GM18511 (cell line): ENCODE measurements at regions not wholly inside any gene's neighbourhood (a gene's known extent, or its start where the extent isn't known, plus 50 kb on each side); places are given as distances from the start of the nearest gene placed in this dataset.

ENCODE experiments used
- ATAC-seq: cut with Tn5 transposase; IDR thresholded peaks from one replicate; pipeline ENCODE4 v1.9.1; 2021; ENCODE audit warnings: mild to moderate bottlenecking, moderate library complexity; ENCODE audit not compliant: unreplicated experiment

GRCh38 chr21:27268290-27268689 lies 301.4 kb upstream of the ADAMTS5 start:
- no peak for ATAC-seq

DNA sequence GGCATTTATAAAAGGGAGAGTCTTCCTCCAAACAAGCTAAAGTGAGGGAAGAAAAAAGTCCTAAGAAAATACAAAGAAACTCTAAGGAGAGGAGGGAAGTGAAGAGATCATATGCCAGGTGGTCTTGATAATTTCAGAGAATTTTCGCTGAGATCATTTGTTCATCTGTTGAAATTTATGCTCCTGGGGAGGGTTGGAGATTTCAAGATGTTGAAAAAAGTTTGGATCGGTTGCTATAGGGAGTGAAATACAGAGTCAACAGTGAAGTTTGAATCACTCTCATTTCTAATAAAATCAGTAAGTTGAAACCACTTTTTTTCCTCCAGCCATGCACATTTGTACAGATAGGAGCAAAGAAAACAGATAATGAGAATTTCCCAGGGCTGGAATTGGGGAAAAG lies 299.1 kb upstream of the ADAMTS5 start:
- no peak for ATAC-seq

GRCh38 chr21:27265492-27265891 lies 298.6 kb upstream of the ADAMTS5 start:
- no peak for ATAC-seq

DNA sequence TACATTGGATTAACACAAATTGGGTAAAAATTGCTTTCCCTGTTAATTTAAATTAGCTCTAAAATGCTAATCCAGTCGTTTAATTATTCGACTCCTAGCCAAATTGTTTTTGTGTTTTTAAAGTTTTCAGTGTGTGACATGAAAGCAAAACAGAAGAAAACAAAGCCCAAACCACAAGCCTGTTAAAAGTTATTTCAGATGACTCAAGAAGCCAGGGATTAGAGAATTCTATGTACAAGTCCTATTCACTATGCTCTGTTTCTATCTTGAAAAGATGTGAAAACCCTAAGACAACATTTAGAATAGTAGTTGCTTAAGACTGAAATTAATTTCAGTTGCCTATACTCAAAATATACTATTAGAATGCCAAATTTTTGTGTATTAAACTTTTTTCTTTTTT lies 294.8 kb upstream of the ADAMTS5 start:
- no peak for ATAC-seq

DNA sequence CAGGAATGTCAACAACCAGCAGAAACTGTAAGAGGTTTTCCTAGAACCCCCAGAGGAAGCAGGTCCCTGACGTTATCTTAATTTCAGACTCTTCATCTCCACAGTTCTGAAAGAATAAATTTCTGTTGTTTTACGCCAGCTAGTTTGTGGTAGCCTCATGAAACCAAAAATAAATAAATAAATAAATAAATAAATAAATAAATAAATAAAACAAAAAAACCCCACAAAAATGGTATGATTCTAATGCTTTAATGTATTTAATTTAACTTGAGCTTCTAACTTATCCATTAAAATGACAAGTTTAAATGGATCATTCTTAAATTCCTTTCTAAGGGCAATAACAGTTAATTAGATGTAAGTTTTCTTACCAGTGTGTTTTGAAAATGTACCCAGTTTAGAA lies 293.8 kb upstream of the ADAMTS5 start:
- no peak for ATAC-seq

GRCh38 chr21:27258742-27259448 lies 292.0 kb upstream of the ADAMTS5 start:
- ATAC-seq: no peak

- ATAC-seq: no peak
These were observed 291.1 kb upstream of the ADAMTS5 start for GRCh38 chr21:27257908-27258556.

DNA sequence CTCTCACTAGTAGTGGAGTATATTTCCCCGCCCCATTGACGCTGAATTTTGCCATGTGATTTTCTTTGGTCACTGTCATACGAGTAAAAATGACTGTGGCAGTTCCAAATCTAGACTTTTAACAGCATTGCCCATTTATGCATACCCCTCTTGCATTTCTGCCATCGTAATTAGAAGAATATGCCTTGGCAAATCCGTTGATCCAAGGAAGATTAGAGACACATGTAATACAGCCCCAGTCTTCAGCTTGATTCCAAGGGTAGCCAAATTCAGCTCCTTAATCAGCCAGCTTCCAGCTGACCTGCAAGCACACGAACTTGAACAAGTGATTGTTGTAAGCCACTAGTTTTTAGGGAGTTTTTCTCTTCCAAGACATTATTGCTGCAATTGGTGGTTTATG lies 290.3 kb upstream of the ADAMTS5 start:
- ATAC-seq: no peak

DNA sequence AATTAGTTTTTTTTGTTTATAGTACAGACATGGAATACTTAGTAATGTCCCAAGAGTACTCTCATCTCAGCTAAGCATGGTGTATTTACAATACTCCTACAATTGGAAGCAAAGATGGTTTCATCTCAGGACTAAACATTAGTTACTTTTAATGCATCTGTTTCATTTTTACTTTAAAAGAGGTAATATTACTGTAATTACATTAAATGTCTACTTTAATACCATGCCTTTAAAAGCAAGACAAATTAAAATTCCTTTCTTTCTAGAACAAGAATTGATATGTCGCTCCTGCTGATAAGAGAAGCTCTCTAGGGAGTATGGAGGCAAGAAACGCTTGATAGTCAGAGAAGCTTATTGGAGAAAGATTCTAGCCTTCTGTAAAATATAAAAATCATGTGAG lies 284.9 kb upstream of the ADAMTS5 start:
- no peak for ATAC-seq

- no peak for ATAC-seq
These were observed 283.5 kb upstream of the ADAMTS5 start for GRCh38 chr21:27250366-27250765.

DNA sequence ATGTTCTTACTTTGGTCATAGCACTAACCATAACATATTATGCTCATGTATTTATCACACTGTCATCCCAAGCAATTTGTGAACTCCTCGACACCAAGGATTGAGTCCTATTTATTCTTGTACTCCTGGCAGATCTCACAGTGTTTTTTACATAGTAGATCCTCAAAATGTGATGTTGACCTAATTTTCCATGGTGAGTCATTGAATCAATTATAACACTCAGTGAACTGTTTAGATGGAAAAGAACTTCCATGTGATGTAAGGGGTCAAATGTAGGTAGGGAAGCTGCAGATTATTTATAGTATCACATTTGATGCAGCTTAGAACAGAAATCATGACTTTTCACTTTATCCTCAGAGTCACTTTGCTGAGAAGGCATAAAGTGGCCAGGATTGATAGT lies 281.9 kb upstream of the ADAMTS5 start:
- ATAC-seq: no peak

DNA sequence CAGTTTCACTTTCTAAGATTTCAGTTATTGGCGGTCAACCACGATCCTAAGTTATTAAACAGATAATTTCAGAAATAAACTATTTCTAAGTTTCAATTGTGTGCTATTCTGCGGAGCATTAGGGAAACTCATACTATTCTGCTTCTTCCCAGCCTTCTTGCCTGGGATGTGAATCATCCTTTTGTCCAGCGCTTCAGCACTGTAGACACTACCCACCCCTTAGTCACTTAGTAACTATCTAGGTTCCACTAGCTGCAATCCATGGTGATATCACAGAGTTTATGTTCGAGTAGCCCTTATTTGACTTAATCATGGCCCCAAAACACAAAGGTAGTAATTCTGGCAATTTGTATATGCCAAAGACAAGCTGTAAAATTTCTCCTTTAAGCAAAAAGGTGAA lies 279.9 kb upstream of the ADAMTS5 start:
- ATAC-seq: no peak

GRCh38 chr21:27244776-27245175 lies 277.9 kb upstream of the ADAMTS5 start:
- no peak for ATAC-seq

DNA sequence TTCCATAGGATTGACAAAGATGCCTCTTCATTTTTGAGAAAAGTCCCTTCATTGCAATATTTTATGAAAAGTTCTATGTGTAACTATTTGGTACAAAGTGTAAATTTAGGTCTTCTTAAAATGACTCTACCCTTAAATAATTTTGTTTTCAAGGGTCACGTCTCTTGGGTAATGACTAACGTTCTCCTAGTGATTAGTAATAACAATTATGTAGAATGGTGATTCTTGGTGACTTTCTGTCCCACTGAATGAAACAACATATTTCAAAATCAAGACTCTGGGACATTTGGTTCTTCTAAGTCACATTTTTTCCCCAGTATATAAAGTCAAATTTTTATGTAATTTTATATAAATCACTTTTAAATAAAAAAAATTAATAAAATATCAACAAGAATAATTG lies 277.5 kb upstream of the ADAMTS5 start:
- no peak for ATAC-seq

DNA sequence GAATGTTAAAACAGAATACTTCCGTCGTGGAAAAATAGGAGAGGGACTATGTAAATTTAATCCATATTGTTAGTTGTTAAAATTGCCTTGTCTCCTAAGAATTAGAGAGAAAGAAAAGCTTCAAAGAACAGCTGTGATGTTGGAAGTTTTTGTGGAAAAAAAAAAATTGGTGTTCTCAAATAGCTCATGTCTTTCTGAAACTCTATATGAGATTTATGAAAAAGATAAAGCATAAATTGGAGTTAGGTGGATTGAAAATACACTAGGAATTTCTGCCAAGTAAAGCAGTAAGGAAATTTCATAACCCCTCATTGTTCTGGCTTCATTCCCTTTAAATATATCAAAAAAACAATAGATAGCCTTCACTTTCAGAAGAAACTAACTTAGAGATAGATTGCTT lies 274.0 kb upstream of the ADAMTS5 start:
- no peak for ATAC-seq

DNA sequence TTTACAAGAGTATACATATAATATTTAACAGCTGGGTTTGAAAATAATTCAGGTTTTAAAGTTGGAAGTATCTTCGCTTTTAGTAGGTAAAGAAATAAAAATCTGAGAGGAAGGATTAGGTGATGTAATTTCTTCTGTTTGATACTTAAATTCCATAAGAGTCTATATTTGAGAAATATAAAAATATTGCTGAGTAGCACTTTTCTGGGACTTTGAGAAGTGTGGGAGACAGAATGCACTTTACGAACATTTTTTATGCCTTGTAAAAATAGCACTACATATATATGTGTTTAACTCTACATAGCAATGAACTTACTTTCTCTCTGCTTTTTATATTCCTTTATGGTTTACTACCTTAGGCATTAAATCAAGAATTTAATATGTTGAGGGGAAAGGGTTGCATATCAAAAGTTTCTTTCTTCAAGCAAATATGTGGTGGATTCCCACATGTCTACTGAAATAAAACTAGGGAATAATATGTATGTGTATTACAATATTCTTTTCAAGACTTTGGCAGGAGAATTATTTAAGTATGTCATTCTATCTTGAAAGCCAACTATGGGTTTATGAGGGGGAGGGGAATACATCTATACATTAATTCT lies 266.7 kb upstream of the ADAMTS5 start:
- no peak for ATAC-seq

GRCh38 chr21:27225940-27226339 lies 259.1 kb upstream of the ADAMTS5 start:
- ATAC-seq: no peak

GRCh38 chr21:27225151-27225550 lies 258.3 kb upstream of the ADAMTS5 start:
- no peak for ATAC-seq

DNA sequence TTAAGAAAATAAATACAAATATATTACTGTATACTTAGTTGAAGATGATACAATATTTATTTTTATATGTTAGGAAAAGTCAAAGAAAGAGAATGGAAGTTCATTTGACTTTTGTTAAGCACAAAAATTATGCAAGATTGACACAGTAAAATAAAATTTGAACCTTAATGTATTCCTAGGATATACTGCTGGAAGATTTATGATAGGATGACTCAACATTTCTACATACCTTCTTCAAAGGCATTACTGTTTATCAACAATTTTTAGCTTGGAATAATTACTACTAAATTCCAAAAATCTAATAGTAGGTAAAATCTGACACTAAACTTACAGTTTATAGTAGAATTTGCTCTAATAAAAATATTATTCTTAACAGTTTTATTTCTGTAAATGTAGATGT lies 257.3 kb upstream of the ADAMTS5 start:
- no peak for ATAC-seq

DNA sequence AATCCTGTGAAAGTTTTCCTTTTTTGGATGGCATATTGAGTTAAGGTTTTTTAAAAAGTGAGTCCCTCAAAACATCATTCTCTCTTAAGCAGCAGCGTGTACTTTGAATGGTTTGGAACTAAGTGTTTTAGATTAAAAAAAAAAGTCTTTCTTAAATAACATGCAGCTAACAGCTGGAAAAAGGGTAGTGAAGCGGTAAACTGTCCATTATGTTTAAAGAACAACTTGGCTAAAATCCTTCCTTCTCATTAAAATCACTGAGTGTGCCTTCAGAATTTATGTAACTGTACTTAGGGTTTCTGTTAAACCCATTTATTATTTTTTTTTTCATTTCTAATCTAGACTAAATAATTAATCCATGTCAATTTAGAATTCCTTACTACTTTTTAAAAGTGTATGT lies 254.2 kb upstream of the ADAMTS5 start:
- ATAC-seq: no peak

GRCh38 chr21:27220416-27220815 lies 253.5 kb upstream of the ADAMTS5 start:
- no peak for ATAC-seq

DNA sequence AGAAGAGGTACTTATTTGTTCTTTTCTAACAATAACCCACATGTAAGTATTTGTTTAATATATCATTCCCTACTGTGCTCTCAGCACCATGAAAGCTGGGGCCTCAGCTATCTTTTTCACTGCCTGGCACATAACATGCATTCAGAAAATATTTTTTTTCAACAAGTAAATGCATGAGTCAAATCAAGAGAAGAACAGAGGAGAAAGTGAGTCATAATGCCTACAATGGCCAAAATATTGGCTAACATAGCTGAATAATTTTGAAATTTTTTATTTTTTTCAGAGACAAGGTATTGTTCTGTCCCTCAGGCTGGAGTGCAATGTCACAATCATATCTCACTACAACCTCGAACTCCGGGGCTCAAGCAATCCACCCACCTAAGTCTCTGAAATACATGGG lies 252.2 kb upstream of the ADAMTS5 start:
- ATAC-seq: no peak
